Glutamatergic neuron (in vitro differentiated cells): ENCODE measurements at regions not wholly inside any gene's neighbourhood (a gene's known extent, or its start where the extent isn't known, plus 50 kb on each side); places are given as distances from the start of the nearest gene placed in this dataset.
A peak's percentile ranks its signal among the peaks of the same experiment; 100 is the strongest.

Experiments used
- DNase-seq: peaks from one replicate; pipeline ENCODE4 v3.0.0; 2022
- H3K27ac Mint-ChIP-seq: one replicate; pipeline ENCODE4 v1.8.0; 2020; ENCODE audit warnings: mild to moderate bottlenecking, mixed read lengths, inconsistent platforms; ENCODE audit not compliant: unreplicated experiment
- H3K27me3 Mint-ChIP-seq: one replicate; pipeline ENCODE4 v1.8.0; 2020; ENCODE audit warnings: mild to moderate bottlenecking, moderate library complexity, mixed read lengths, inconsistent platforms; ENCODE audit not compliant: unreplicated experiment
- H3K36me3 Mint-ChIP-seq: one replicate; pipeline ENCODE4 v1.8.0; 2020; ENCODE audit warnings: mild to moderate bottlenecking, mixed read lengths, inconsistent platforms; ENCODE audit not compliant: unreplicated experiment
- H3K4me1 Mint-ChIP-seq: one replicate; pipeline ENCODE4 v1.8.0; 2020; ENCODE audit warnings: mild to moderate bottlenecking, low read depth, mixed read lengths, inconsistent platforms; ENCODE audit not compliant: unreplicated experiment
- H3K4me3 Mint-ChIP-seq: one replicate; pipeline ENCODE4 v1.8.0; 2020; ENCODE audit warnings: mild to moderate bottlenecking, mixed read lengths, inconsistent platforms; ENCODE audit not compliant: unreplicated experiment
- H3K9me3 Mint-ChIP-seq: one replicate; pipeline ENCODE4 v1.8.0; 2020; ENCODE audit warnings: mild to moderate bottlenecking, moderate library complexity, mixed read lengths, inconsistent platforms; ENCODE audit not compliant: unreplicated experiment
- CTCF ChIP-seq: fragments of 200-600 bp; sonication (generic); IDR thresholded peaks from one replicate; pipeline ENCODE4 v1.5.0; 2021; ENCODE audit not compliant: partially characterized antibody, unreplicated experiment

GRCh38 chr10:121296881-121297585 lies 301.2 kb downstream of the FGFR2 start:
- peaks cover 45% of the 10 kb centered on the region for H3K4me1 Mint-ChIP-seq
- H3K9me3 Mint-ChIP-seq, result peaks cover 3% of the 10 kb centered on the region
- peaks cover 8% of the 10 kb centered on the region for H3K27me3 Mint-ChIP-seq
- H3K4me3 Mint-ChIP-seq, result no peak overlapping the region
- TF ChIP-seq CTCF, result no peak
- peak; percentile 29 for DNase-seq
- peak overlapping the region; percentile 49 for H3K27ac Mint-ChIP-seq
- no peaks in the 10 kb centered on the region for H3K36me3 Mint-ChIP-seq

DNA sequence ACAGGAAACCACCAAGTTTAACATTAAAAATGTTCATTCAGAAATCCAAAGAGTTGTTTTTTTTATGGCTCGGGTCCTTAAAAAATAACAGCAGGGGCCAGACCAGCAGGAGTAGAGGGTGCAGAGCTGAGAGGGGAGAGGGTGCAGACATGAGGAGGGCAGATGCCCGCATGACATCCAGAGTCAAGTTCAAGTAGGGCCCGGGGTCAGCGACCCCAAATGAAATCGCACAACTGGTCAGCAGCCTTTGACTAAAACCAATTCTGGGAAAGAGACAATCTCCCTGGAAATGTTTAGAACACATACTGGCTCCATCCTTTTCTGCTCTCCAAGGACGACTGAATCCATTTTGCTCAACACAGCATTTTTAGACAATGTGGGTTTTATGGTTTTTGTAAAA lies 297.5 kb downstream of the FGFR2 start:
- Mint-ChIP-seq H3K27ac (no peak overlapping the region), H3K36me3 (no peaks in the 10 kb centered on the region), H3K4me1 (peaks cover 64% of the 10 kb centered on the region), H3K9me3 (peaks cover 7% of the 10 kb centered on the region), H3K4me3 (no peak overlapping the region), H3K27me3 (peaks cover 8% of the 10 kb centered on the region)
- no peak for DNase-seq
- no peak for TF ChIP-seq CTCF

DNA sequence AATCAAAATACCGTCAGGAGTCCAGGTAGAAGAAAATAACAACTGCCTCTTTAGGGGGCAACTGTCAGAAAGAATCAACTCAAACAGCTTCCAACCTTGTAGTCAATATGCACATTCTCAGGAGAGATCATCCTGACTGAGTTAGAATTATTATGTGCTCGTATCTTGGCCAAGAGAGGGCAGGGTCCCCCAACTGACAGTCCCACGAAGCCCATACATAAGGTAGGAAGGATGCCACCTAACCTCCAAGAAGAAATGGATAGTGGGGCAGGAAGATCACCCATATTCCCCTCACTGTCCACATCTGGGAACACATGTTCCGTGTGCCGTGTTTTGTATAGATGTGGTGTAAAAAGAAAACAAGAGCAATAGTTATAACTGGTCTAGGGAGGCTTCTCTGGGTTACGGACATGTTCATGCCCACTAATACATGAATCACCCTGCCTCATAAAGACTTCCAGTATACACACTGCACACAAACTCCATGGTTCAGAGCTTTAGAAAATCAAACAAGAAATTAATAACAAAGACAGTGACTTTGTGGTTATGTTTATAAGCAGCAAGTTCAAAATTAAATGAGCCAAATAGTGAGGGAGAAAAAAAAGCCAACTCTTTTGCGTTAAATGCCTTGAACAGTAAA lies 295.6 kb downstream of the FGFR2 start:
- H3K36me3 Mint-ChIP-seq, result no peaks in the 10 kb centered on the region
- peaks cover 4% of the 10 kb centered on the region for H3K9me3 Mint-ChIP-seq
- H3K27me3 Mint-ChIP-seq, result peaks cover 8% of the 10 kb centered on the region
- DNase-seq, result no peak
- H3K4me3 Mint-ChIP-seq, result no peak overlapping the region
- peak overlapping the region; percentile 30 for H3K27ac Mint-ChIP-seq
- H3K4me1 Mint-ChIP-seq, result peaks cover 50% of the 10 kb centered on the region
- no peak for TF ChIP-seq CTCF

DNA sequence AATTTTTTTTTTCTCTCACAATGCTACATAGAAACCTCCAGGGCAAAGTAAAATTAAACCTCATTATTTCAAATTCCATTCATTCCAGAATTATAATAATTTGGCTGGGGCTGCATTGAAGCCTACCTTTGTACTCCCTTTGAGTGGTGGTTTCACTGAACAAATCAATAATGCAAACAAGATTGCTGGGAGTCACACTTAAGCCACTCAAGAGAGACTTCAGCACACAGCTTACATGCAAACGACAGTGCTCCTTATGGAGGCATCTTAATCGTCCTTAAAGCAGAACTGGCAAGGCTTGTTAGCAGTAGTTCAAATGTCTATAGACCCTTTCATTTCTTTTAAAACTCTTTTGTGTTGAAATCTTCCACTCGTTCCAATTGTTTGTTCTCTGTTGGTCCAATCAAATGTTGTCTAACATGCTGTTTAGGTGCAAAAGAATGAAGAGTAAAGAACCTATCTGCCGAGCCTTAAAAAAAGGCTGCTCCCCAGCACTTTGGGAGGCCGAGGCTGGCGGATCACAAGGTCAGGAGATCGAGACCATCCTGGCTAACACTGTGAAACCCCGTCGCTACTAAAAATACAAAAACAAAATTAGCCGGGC lies 294.9 kb downstream of the FGFR2 start:
- TF ChIP-seq CTCF, result no peak
- peaks cover 52% of the 10 kb centered on the region for H3K4me1 Mint-ChIP-seq
- H3K4me3 Mint-ChIP-seq, result peak overlapping the region; percentile 47
- H3K27me3 Mint-ChIP-seq, result peaks cover 8% of the 10 kb centered on the region
- no peaks in the 10 kb centered on the region for H3K36me3 Mint-ChIP-seq
- peak overlapping the region; percentile 81 for H3K27ac Mint-ChIP-seq
- no peak for DNase-seq
- peaks cover 4% of the 10 kb centered on the region for H3K9me3 Mint-ChIP-seq

DNA sequence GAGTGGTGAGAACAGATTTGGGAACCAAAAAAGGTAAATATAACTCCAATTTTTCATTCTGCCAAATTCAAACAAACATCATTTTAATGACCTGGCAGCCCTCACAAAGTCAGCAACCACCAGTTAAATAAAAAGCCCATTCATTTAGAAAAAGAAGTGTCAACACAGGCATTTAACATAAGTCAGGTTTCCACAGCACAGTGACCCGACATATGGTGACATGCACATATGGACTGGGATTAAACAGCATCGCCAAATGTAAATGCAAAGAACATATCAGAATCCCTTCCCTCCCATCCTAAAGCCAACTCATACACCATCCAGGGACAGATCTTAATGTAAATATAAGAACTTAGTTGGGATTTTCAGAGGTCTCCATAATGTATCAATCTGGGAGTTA lies 293.2 kb downstream of the FGFR2 start:
- peaks cover 60% of the 10 kb centered on the region for H3K4me1 Mint-ChIP-seq

More for the DNA sequence above, 293.2 kb downstream of the FGFR2 start:
- Mint-ChIP-seq H3K4me3 (peak overlapping the region; percentile 16), H3K27ac (peak overlapping the region; percentile 81), H3K9me3 (peaks cover 4% of the 10 kb centered on the region), H3K27me3 (peaks cover 7% of the 10 kb centered on the region), H3K36me3 (no peaks in the 10 kb centered on the region)
- no peak for DNase-seq
- no peak for TF ChIP-seq CTCF
